ENCODE measurements at regions not wholly inside any gene's neighbourhood (a gene's known extent, or its start where the extent isn't known, plus 50 kb on each side); places are given as distances from the start of the nearest gene placed in this dataset.

DNA sequence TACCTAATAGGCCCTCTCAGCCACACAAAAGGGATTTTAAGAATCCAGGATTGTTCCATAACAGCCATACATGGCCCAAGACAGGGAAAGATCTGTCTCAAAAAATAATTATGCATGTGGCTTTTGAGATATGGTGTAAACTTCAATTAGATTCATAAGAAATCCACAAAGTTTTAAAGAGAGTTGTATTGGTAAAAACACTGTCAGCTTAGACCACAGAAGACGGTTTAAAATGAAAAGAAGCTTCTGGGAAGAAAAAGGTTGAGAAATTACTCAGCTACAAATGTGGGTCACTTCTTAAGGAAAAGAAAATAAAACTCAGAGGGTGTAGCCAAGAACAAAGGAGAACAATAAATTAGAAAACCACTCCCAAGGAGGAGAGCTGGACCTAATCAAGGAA lies 191.4 kb downstream of the KIF26A start:
- DNase-seq: no peak
- TF ChIP-seq POLR2A (IDR thresholded peaks at IDR 0.05; ENCODE audit: low read length) (no peak), GATA1 (IDR thresholded peaks at IDR 0.05; ENCODE audit: low read depth, low read length) (no peak)

DNA sequence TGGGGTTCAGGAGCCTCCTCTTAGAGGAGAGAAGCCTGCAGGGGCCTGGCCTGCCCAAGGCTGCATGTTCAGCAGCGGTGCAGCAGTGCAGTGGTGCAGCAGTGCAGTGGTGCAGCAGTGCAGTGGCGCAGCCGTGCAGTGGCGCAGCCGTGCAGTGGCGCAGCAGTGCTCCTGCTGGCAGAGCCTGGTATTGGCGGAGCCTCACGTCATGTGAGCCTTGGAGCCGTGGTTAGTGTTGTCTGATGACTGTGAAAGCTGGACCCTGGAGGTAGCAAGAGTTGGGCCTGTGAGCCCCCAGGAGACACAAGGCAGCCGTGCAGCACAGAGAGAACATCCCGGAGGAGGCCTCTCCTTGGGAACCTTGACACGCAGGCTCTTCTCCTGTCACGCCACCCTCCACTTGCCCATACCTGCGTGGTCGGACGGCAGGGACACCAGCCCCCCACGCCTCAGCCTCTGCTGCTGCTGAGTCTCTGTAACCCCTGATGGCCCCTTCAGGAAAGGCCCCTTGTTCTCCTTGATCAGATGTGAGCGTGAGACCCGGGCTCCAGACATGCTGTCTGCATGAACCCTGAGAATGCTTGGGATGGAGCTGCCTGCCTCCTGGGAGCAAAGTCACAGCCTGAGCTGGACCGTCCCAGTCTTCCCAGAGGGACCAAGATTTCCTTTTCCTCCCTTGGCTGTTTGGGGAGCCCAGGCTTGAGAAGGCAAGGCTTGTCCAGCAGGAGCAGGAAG lies 193.7 kb downstream of the KIF26A start:
- TF ChIP-seq GATA1 (IDR thresholded peaks at IDR 0.05; ENCODE audit: low read depth, low read length): no peak
- TF ChIP-seq POLR2A (IDR thresholded peaks at IDR 0.05; ENCODE audit: low read length): no peak
- peak in 1 of 2 experiments; percentile 12 for DNase-seq

- DNase-seq: no peak
- TF ChIP-seq GATA1 (IDR thresholded peaks at IDR 0.05; ENCODE audit: low read depth, low read length) (no peak), POLR2A (IDR thresholded peaks at IDR 0.05; ENCODE audit: low read length) (no peak)
These were observed 194.4 kb downstream of the KIF26A start for GRCh38 chr14:104332634-104333270.

DNA sequence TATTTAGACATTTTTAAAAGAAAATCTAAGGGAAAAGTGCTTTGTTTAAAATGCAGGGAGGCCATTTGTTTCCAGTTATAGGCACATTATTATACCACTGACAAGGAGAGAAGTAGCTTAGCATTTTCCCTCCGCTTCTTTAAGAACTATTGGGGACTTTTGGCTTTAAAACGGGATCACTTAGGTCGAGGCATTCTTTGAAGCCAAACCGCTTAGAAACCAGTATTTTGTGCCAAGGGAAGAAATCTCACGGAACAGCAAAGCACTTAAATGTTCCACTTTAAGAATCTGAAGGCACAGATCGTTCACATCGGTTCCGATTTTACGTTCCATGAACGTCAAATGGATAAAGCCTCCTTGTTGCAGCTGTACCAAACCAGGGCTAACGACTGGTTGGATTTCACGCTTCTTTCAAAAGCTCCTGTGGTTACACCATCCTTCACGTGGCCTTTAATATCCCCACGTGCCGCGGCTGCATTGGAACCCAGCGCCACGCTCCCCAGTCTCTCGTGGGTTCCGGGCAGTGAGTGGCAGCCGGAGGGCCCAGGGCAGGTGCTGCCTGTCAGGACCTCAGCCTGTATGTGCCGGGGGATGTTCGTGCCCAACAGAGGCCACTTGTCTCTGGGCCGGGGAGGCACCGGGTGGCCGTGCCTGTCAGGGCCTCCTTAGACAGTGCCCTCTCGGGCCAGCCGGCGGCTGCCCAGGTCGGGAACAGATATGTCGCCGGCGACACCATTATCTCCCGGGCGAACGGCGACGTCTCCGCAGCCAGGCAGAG lies 195.4 kb downstream of the KIF26A start:
- no peak for TF ChIP-seq GATA1 (IDR thresholded peaks at IDR 0.05; ENCODE audit: low read depth, low read length)
- no peak for TF ChIP-seq POLR2A (IDR thresholded peaks at IDR 0.05; ENCODE audit: low read length)

DNA sequence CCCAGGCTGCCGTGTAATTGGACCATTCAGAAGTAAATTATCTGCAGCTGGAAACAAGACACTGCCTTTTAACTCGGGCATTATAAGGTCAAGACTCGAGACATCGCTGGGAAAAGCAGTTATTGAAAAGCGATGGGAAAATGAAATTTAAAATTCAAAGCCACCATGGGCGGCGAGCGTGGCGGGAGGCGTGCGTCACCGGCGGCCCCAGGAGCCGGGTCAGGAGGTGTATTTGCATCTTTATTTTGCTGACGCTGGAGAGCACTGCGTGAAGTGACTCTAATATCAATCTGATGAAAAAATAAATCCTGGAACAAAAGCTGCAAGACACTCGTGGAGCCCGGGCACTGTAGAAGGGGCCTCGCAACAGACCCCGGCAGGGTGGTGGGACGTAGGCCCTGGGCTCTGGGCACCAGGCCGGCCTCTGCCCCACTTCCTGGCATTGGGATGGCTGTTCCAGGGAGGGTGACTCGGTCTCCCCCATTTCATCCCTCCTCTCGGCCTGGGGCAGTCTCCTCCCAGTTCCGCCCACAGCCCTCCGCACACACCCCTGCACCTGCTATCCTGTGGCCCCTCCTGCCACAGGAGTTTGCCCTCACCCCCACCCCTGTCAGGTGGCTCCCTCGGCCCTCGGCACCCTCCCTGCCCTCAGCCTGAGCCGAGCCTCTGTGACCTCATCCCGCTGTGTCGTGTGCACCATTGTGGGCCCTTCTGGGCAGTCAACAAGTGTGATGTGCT lies 196.2 kb downstream of the KIF26A start:
- DNase-seq: no peak
- TF ChIP-seq GATA1 (IDR thresholded peaks at IDR 0.05; ENCODE audit: low read depth, low read length): no peak
- TF ChIP-seq POLR2A (IDR thresholded peaks at IDR 0.05; ENCODE audit: low read length): no peak

More for the DNA sequence above, 195.4 kb downstream of the KIF26A start:
- no peak for DNase-seq

- no peak for TF ChIP-seq GATA1 (IDR thresholded peaks at IDR 0.05; ENCODE audit: low read depth, low read length)
- no peak for TF ChIP-seq POLR2A (IDR thresholded peaks at IDR 0.05; ENCODE audit: low read length)
- no peak for DNase-seq
These were observed 196.8 kb downstream of the KIF26A start for GRCh38 chr14:104335176-104335575.

DNA sequence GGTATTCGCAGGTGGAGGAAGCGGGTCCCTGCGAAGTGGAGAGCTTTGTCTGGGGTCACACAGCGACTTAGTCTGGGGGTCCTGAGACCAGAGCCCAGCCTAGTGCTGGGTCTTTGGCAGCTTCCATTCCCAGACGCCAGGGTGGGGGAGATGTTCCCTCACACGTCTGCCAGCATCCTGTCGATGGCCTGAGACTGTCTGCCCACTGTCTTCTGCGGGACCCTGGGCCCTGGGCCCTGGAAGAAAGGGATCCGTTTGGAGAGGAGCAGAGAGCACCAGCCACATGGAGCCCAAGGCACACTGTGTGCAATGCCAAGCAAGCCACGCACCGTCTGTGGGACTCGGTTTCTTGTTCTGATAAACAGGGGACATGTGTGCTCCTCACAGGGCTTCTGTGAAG lies 197.2 kb downstream of the KIF26A start:
- DNase-seq: no peak
- TF ChIP-seq GATA1 (IDR thresholded peaks at IDR 0.05; ENCODE audit: low read depth, low read length) (no peak), POLR2A (IDR thresholded peaks at IDR 0.05; ENCODE audit: low read length) (no peak)

- no peak for DNase-seq
- TF ChIP-seq POLR2A (IDR thresholded peaks at IDR 0.05; ENCODE audit: low read length) (no peak), GATA1 (IDR thresholded peaks at IDR 0.05; ENCODE audit: low read depth, low read length) (no peak)
These were observed 199.0 kb downstream of the KIF26A start for GRCh38 chr14:104337351-104337750.

GRCh38 chr14:104339361-104339760 lies 201.0 kb downstream of the KIF26A start:
- DNase-seq: no peak
- TF ChIP-seq GATA1 (IDR thresholded peaks at IDR 0.05; ENCODE audit: low read depth, low read length) (no peak), POLR2A (IDR thresholded peaks at IDR 0.05; ENCODE audit: low read length) (no peak)

GRCh38 chr14:104339829-104340228 lies 201.4 kb downstream of the KIF26A start:
- TF ChIP-seq GATA1 (IDR thresholded peaks at IDR 0.05; ENCODE audit: low read depth, low read length): no peak
- TF ChIP-seq POLR2A (IDR thresholded peaks at IDR 0.05; ENCODE audit: low read length): no peak
- DNase-seq: no peak

DNA sequence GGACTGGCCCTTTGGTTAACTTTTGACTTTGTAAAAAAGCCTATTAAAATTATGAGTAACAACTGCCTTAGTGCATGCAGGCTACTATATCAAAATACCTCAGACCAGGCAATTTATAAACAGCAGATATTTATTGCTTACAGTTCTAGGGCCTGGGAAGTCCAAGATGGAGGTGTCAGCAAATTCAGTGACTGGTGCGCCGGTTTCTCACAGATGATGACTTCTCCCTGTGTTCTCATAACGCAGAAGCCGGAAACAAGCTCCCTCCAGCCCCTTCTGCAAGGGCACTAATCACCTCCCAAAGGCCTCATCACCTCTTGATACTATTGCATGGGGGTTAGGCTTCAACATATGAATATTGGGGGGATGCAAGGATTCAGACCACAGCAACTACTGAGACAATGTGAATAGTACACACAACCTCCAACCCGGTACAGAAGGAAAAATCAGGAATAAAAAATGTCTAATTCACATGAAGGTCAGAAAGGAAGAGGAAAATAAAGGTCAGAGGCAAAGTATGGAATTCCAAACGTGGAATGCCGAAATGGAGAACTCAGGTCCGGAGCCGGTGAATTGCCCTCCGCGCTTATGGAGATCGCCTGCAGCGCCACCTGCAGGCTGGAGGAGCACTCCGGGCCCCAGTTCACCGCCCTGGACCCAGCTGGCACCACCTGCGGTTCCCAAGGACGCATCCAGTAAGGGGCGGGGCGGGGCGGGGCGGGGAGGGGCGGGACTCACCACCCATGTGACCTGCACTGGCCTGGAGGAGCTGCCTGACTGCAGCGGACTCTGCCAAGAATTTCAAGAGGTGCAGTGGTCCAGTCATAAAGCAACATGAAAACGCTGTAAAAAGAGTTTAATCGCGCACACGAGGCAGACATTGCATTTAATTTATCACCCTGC lies 203.4 kb downstream of the KIF26A start:
- TF ChIP-seq POLR2A (IDR thresholded peaks at IDR 0.05; ENCODE audit: low read length): no peak
- no peak for TF ChIP-seq GATA1 (IDR thresholded peaks at IDR 0.05; ENCODE audit: low read depth, low read length)
- peak; percentile 54 to 67 for DNase-seq

DNA sequence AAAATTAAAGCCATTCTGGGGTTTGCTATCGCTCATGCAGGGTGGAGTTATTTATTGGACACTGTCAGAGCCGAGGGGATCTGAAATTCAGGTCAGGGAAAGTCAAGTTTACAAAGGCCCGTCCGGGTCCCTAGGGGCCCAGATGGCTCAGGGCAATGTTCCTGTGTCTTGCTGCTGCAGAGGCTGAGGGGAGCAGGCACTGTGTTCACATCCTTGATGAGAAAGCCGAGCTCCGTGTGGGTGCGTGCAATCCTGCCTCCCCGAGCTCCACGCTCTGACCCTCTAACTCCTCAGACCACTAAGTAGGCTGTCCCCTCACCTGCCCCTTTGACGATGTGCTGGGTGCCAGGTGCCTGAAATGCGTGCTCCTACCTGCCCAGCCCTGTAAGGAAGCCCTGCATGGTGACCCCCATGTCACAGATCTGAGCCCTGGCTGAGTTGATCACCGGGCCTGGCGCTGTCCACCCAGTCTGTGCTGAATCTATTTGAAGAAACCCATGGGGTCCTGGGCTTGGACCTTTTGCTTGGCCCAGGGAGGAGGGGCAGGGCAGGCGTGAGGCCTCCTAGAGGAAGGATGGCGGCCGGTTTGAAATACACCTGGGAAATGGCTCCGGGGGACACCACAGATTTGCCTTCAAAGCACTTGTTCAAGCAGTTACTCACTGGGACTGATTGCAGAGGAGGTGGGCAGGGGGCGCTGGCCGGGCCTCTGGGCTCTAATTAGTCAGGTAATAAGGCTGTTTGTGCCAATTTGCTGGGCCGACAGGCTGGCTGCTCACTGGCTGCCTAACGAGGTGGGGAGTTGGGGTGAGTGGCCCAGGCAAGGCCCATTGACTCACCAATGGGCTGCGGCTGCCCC lies 204.3 kb downstream of the KIF26A start:
- TF ChIP-seq POLR2A (IDR thresholded peaks at IDR 0.05; ENCODE audit: low read length) (no peak), GATA1 (IDR thresholded peaks at IDR 0.05; ENCODE audit: low read depth, low read length) (no peak)
- no peak for DNase-seq

All from erythroblast (primary cell).